ENCODE measurements at regions not wholly inside any gene's neighbourhood (a gene's known extent, or its start where the extent isn't known, plus 50 kb on each side); places are given as distances from the start of the nearest gene placed in this dataset.

DNA sequence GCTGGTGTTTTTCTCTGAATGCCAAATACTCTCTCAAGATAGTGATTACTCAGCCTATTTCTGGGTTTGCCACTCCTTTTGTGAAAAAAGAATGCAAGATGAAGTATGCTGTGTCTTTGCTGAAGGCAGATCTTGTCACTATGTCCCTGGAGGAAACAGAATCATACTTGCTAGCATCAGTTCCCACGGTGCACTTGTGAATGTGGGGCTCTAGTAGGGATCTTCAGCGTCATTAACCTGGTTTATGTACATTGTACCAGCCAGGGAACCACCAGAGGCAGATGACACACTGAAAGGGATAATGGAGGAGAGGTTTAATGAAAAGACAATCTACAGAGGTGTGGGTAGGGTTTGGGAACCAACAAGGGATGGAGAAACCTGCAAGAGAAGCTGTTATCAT lies 131.0 kb upstream of the CXCR4 start:
- Histone ChIP-seq H2AFZ (no peak overlapping the region), H3K4me3 (ENCODE audit: low read depth, low read length) (no peak overlapping the region), H3K79me2 (no peaks in the 10 kb centered on the region), H3K27ac (no peak overlapping the region), H3K36me3 (ENCODE audit: control insufficient read depth, insufficient read depth, low read length) (no peaks in the 10 kb centered on the region), H3K9me3 (ENCODE audit: control insufficient read depth, low read length) (no peaks in the 10 kb centered on the region), H3K4me1 (no peaks in the 10 kb centered on the region), H3K9ac (no peak overlapping the region), H3K27me3 (ENCODE audit: control insufficient read depth, insufficient read depth, low read length) (no peaks in the 10 kb centered on the region), H3K4me2 (ENCODE audit: low read length) (no peak overlapping the region)
- TF ChIP-seq, protein P1, sequence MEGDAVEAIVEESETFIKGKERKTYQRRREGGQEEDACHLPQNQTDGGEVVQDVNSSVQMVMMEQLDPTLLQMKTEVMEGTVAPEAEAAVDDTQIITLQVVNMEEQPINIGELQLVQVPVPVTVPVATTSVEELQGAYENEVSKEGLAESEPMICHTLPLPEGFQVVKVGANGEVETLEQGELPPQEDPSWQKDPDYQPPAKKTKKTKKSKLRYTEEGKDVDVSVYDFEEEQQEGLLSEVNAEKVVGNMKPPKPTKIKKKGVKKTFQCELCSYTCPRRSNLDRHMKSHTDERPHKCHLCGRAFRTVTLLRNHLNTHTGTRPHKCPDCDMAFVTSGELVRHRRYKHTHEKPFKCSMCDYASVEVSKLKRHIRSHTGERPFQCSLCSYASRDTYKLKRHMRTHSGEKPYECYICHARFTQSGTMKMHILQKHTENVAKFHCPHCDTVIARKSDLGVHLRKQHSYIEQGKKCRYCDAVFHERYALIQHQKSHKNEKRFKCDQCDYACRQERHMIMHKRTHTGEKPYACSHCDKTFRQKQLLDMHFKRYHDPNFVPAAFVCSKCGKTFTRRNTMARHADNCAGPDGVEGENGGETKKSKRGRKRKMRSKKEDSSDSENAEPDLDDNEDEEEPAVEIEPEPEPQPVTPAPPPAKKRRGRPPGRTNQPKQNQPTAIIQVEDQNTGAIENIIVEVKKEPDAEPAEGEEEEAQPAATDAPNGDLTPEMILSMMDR (IDR thresholded peaks at IDR 0.05): no peak

DNA sequence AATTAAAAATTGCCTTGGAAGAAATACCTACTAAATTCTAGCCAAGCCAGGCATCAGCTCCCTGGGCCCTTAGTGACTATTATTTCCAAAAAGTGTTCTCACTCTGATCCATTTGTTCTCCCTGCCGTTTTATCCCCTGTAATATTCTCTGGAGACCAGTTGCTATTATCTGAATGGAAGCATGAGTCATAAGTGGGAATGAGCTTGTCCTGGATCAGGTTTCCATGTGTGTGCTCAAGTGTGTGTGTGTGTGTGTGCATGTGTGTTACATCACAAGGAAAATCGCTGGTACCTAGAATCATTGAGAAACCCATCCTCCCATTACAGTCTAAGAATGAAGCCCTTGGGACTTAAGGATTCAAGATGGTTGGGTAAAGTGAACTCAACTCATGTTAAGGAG lies 130.3 kb upstream of the CXCR4 start:
- H3K9ac ChIP-seq: no peak overlapping the region
- no peak overlapping the region for H3K4me2 ChIP-seq (ENCODE audit: low read length)
- H3K4me1 ChIP-seq: no peaks in the 10 kb centered on the region
- TF ChIP-seq, protein P1 (IDR thresholded peaks at IDR 0.05): no peak
- no peaks in the 10 kb centered on the region for H3K27me3 ChIP-seq (ENCODE audit: control insufficient read depth, insufficient read depth, low read length)
- no peak overlapping the region for H3K4me3 ChIP-seq (ENCODE audit: low read depth, low read length)
- no peaks in the 10 kb centered on the region for H3K79me2 ChIP-seq
- H3K9me3 ChIP-seq (ENCODE audit: control insufficient read depth, low read length): no peaks in the 10 kb centered on the region
- H3K27ac ChIP-seq: no peak overlapping the region
- no peaks in the 10 kb centered on the region for H3K36me3 ChIP-seq (ENCODE audit: control insufficient read depth, insufficient read depth, low read length)
- H2AFZ ChIP-seq: no peak overlapping the region

DNA sequence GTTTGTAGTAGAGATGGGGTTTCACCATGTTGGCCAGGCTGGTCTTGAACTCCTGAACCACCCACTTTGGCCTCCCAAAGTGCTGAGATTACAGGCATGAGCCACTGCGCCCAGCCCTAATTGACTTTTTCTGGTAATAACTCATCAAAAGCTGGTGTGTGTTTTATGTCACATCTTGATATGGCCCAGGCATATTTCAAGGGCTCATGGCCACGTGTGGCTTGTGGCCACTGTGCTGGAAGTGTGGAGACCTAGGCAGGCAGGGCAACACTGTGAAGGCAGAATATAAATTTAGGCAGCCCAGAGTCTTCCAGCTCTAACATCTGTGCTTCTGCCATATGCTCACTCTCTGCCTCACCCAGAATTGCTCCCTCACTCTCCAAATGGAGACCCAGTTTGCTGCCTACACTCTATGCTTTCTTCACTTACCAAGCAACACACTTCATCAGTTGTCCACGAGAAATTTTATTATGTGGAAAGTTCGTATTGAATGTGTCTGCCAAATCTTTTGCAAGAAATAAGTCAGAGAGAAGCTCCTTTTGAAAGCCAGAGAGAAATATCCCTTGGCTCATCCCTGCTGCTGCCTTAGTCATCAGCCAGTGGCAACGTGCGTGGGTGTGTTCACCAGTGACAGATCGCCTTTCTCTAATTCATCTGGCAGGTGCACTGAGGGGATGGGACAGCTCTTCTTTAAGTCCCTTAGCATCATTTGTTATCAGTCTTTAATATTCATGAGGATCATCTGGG lies 129.4 kb upstream of the CXCR4 start:
- Histone ChIP-seq H3K27ac (no peak overlapping the region), H3K79me2 (no peaks in the 10 kb centered on the region), H3K4me1 (no peaks in the 10 kb centered on the region), H3K36me3 (ENCODE audit: control insufficient read depth, insufficient read depth, low read length) (no peaks in the 10 kb centered on the region), H2AFZ (no peak overlapping the region), H3K4me3 (ENCODE audit: low read depth, low read length) (no peak overlapping the region), H3K27me3 (ENCODE audit: control insufficient read depth, insufficient read depth, low read length) (no peaks in the 10 kb centered on the region), H3K4me2 (ENCODE audit: low read length) (no peak overlapping the region), H3K9ac (no peak overlapping the region), H3K9me3 (ENCODE audit: control insufficient read depth, low read length) (no peaks in the 10 kb centered on the region)
- TF ChIP-seq, protein P1 (IDR thresholded peaks at IDR 0.05): no peak

DNA sequence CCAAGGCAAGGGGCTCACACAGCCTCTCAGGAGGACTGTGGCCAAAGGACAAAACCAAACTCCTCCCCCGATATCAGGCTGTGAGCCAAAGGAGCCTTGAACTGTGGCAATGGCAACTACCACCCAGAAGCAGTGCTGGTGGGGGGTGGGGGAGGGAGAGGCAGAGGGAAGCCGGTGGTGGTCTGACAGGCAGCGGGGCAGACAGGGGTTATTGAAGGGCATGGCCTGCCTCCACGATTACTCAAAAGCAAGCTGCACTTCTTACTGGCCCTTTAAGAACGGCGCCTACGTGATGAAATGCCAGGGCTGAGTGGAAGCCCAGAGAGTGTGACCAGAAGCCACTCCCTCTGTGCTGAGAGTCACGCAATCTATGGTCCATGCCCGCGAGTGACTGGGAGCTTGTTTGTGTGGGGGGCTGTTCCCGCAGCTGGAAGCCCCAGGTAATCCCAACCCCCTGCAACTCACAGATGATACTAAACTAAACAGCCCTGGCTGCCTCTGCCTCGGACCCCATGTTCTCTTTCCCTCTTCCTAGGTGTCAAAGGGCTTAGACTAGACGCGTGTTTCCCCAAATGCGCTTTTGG lies 128.2 kb upstream of the CXCR4 start:
- Histone ChIP-seq H3K4me1 (no peaks in the 10 kb centered on the region), H3K79me2 (no peaks in the 10 kb centered on the region), H3K27me3 (ENCODE audit: control insufficient read depth, insufficient read depth, low read length) (no peaks in the 10 kb centered on the region), H3K9ac (no peak overlapping the region), H3K36me3 (ENCODE audit: control insufficient read depth, insufficient read depth, low read length) (no peaks in the 10 kb centered on the region), H3K27ac (no peak overlapping the region), H2AFZ (peak overlapping the region; percentile 42), H3K4me3 (ENCODE audit: low read depth, low read length) (no peak overlapping the region), H3K4me2 (ENCODE audit: low read length) (peak overlapping the region; percentile 57), H3K9me3 (ENCODE audit: control insufficient read depth, low read length) (no peaks in the 10 kb centered on the region)
- TF ChIP-seq, protein P1 (IDR thresholded peaks at IDR 0.05): no peak

DNA sequence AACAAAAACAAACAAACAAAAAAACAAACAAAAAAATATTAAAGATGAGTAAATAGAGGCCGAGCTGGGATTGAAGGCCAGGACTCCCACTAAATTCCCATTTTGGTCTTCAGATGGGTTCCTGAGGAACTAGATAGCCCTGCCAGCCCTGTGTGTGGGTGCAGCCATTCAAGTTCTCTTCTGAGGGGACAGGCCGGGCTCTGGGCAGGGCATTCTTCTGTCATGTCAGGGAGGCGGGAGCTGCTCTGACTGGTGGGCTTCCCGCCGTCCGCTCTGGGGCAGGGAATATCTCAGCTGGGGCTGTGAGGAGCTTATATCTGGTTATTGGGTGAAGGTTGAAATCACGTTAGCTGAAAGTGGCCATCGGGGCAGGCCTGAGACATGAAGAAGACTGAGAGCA lies 127.3 kb upstream of the CXCR4 start:
- no peaks in the 10 kb centered on the region for H3K4me1 ChIP-seq
- H3K79me2 ChIP-seq: no peaks in the 10 kb centered on the region
- no peaks in the 10 kb centered on the region for H3K36me3 ChIP-seq (ENCODE audit: control insufficient read depth, insufficient read depth, low read length)
- H3K9me3 ChIP-seq (ENCODE audit: control insufficient read depth, low read length): no peaks in the 10 kb centered on the region
- H2AFZ ChIP-seq: no peak overlapping the region
- TF ChIP-seq, protein P1 (IDR thresholded peaks at IDR 0.05): no peak
- no peak overlapping the region for H3K27ac ChIP-seq
- H3K9ac ChIP-seq: no peak overlapping the region
- no peak overlapping the region for H3K4me2 ChIP-seq (ENCODE audit: low read length)
- H3K4me3 ChIP-seq (ENCODE audit: low read depth, low read length): no peak overlapping the region
- no peaks in the 10 kb centered on the region for H3K27me3 ChIP-seq (ENCODE audit: control insufficient read depth, insufficient read depth, low read length)

Data from parathyroid adenoma (tissue), 2 donors.